Osteoblast (primary cell): ENCODE measurements at regions not wholly inside any gene's neighbourhood (a gene's known extent, or its start where the extent isn't known, plus 50 kb on each side); places are given as distances from the start of the nearest gene placed in this dataset.
A peak's percentile ranks its signal among the peaks of the same experiment; 100 is the strongest.

Experiments used
- DNase-seq: peaks from one replicate; pipeline ENCODE4 v3.0.0; 2011; ENCODE audit warnings: low spot score, mixed read lengths; ENCODE audit not compliant: insufficient read length; ENCODE audit errors: missing footprints
- H2AFZ ChIP-seq: 2 replicates; pipeline ENCODE4 v1.6.0; 2011; ENCODE audit warnings: mild to moderate bottlenecking, low read length
- H3K27ac ChIP-seq: 2 replicates; pipeline ENCODE4 v1.5.1; 2011; ENCODE audit warnings: mild to moderate bottlenecking, low read depth, low read length, moderate library complexity
- H3K27me3 ChIP-seq: 2 replicates; pipeline ENCODE4 v1.6.0; 2012; ENCODE audit warnings: mild to moderate bottlenecking, control low read depth, inconsistent platforms, low read length, moderate library complexity; ENCODE audit not compliant: insufficient read depth
- H3K36me3 ChIP-seq: 2 replicates; pipeline ENCODE4 v1.5.1; 2011; ENCODE audit warnings: mild to moderate bottlenecking, low read length, control low read depth, moderate library complexity; ENCODE audit not compliant: insufficient read depth
- H3K4me1 ChIP-seq: 2 replicates; pipeline ENCODE4 v1.5.1; 2011; ENCODE audit warnings: mild to moderate bottlenecking, low read length, control low read depth, moderate library complexity; ENCODE audit not compliant: insufficient read depth
- H3K4me2 ChIP-seq: 2 replicates; pipeline ENCODE4 v1.6.0; 2011; ENCODE audit warnings: mild to moderate bottlenecking, low read length; ENCODE audit not compliant: insufficient read depth
- H3K4me3 ChIP-seq: fragments of 200-600 bp; sonication (generic); 3 replicates; pipeline ENCODE4 v1.5.1; 2012; ENCODE audit warnings: mild to moderate bottlenecking, low read length, inconsistent platforms; ENCODE audit not compliant: insufficient read depth
- H3K79me2 ChIP-seq: 2 replicates; pipeline ENCODE4 v1.6.0; 2012; ENCODE audit warnings: mild to moderate bottlenecking, low read length, control low read depth, inconsistent platforms; ENCODE audit not compliant: insufficient read depth
- H3K9me3 ChIP-seq: 2 replicates; pipeline ENCODE4 v1.5.1; 2011; ENCODE audit warnings: low read depth, low read length, control low read depth
- H4K20me1 ChIP-seq: 2 replicates; pipeline ENCODE4 v1.6.0; 2012; ENCODE audit warnings: mild to moderate bottlenecking, low read length, control low read depth; ENCODE audit not compliant: insufficient read depth
- CTCF ChIP-seq: IDR thresholded peaks from 2 replicates; pipeline ENCODE4 v1.5.1; 2011; ENCODE audit warnings: mild to moderate bottlenecking, low read depth, low read length, moderate library complexity; ENCODE audit errors: extremely low read depth

- H3K9me3 ChIP-seq: no peaks in the 10 kb centered on the region
- no peak overlapping the region for H2AFZ ChIP-seq
- H3K4me3 ChIP-seq: no peak overlapping the region
- H3K27ac ChIP-seq: no peak overlapping the region
- peak; percentile 57 for TF ChIP-seq CTCF
- no peaks in the 10 kb centered on the region for H3K36me3 ChIP-seq
- no peaks in the 10 kb centered on the region for H4K20me1 ChIP-seq
- H3K4me1 ChIP-seq: no peaks in the 10 kb centered on the region
- H3K27me3 ChIP-seq: no peaks in the 10 kb centered on the region
- peak; percentile 4 for DNase-seq
- no peak overlapping the region for H3K4me2 ChIP-seq
- no peaks in the 10 kb centered on the region for H3K79me2 ChIP-seq
Observed at GRCh38 chr18:5057386-5058348, 139.4 kb downstream of the AKAIN1 start.

- no peak for DNase-seq
- TF ChIP-seq CTCF: no peak
- Histone ChIP-seq H3K4me2 (no peak overlapping the region), H2AFZ (no peak overlapping the region), H4K20me1 (no peaks in the 10 kb centered on the region), H3K4me3 (no peak overlapping the region), H3K4me1 (no peaks in the 10 kb centered on the region), H3K9me3 (no peaks in the 10 kb centered on the region), H3K36me3 (no peaks in the 10 kb centered on the region), H3K27me3 (no peaks in the 10 kb centered on the region), H3K27ac (no peak overlapping the region), H3K79me2 (no peaks in the 10 kb centered on the region)
Observed at GRCh38 chr18:5052491-5052890, 144.6 kb downstream of the AKAIN1 start.

GRCh38 chr18:5051207-5051606, 145.8 kb downstream of the AKAIN1 start:
- H4K20me1 ChIP-seq: no peaks in the 10 kb centered on the region
- H3K36me3 ChIP-seq: no peaks in the 10 kb centered on the region
- no peak overlapping the region for H3K27ac ChIP-seq
- no peak overlapping the region for H3K4me2 ChIP-seq
- no peaks in the 10 kb centered on the region for H3K27me3 ChIP-seq
- DNase-seq: no peak
- H3K4me1 ChIP-seq: no peaks in the 10 kb centered on the region
- TF ChIP-seq CTCF: no peak
- no peaks in the 10 kb centered on the region for H3K79me2 ChIP-seq
- no peaks in the 10 kb centered on the region for H3K9me3 ChIP-seq
- no peak overlapping the region for H3K4me3 ChIP-seq
- H2AFZ ChIP-seq: no peak overlapping the region

- Histone ChIP-seq H3K27ac (no peak overlapping the region), H3K27me3 (no peaks in the 10 kb centered on the region), H3K9me3 (no peaks in the 10 kb centered on the region), H3K4me1 (no peaks in the 10 kb centered on the region), H3K4me2 (no peak overlapping the region), H3K79me2 (no peaks in the 10 kb centered on the region), H3K4me3 (no peak overlapping the region), H4K20me1 (no peaks in the 10 kb centered on the region), H2AFZ (no peak overlapping the region), H3K36me3 (no peaks in the 10 kb centered on the region)
- DNase-seq: no peak
- no peak for TF ChIP-seq CTCF
Observed at GRCh38 chr18:5049124-5049523, 147.9 kb downstream of the AKAIN1 start.
